Liver (tissue), 8 donors: ENCODE measurements at regions not wholly inside any gene's neighbourhood (a gene's known extent, or its start where the extent isn't known, plus 50 kb on each side); places are given as distances from the start of the nearest gene placed in this dataset.

Experiments
- DNase-seq: peaks from one replicate; pipeline ENCODE4 v3.0.0-alpha.2; 2017; ENCODE audit warnings: low spot score
- H3K27ac ChIP-seq, 2 donors: one replicate each; pipeline ENCODE4 v1.7.0; 2013; ENCODE audit warnings: inconsistent platforms in 2 of 2, low read length in 2 of 2, control low read depth in 1 of 2, low read depth in 1 of 2, mild to moderate bottlenecking in 1 of 2
- H3K27me3 ChIP-seq, 4 donors: one replicate each; pipeline versions ENCODE4 v1.6.1 to v1.7.0; 2013; ENCODE audit warnings: low read length in 3 of 4, inconsistent platforms in 1 of 4, mild to moderate bottlenecking in 1 of 4, moderate library complexity in 1 of 4; ENCODE audit not compliant: control insufficient read depth in 4 of 4, insufficient read depth in 4 of 4
- H3K36me3 ChIP-seq, 4 donors: one replicate each; pipeline versions ENCODE4 v1.6.1 to v1.7.0; 2013; ENCODE audit warnings: low read length in 3 of 4, mild to moderate bottlenecking in 3 of 4, low read depth in 1 of 4, moderate library complexity in 1 of 4; ENCODE audit not compliant: control insufficient read depth in 4 of 4, insufficient read depth in 3 of 4
- H3K4me1 ChIP-seq, 4 donors: one replicate each; pipeline versions ENCODE4 v1.6.1 to v1.7.0; 2013; ENCODE audit warnings: low read length in 3 of 4, mild to moderate bottlenecking in 3 of 4, moderate library complexity in 1 of 4; ENCODE audit not compliant: control insufficient read depth in 4 of 4, insufficient read depth in 4 of 4
- H3K4me3 ChIP-seq, 3 donors: one replicate each; pipeline versions ENCODE4 v1.6.1 to v1.7.0; 2013; ENCODE audit warnings: low read length in 3 of 3, control low read depth in 1 of 3, low read depth in 1 of 3, mild to moderate bottlenecking in 1 of 3
- H3K9ac ChIP-seq, 2 donors: one replicate each; pipeline ENCODE4 v1.7.0; 2013; ENCODE audit warnings: low read length in 2 of 2, mild to moderate bottlenecking in 2 of 2, moderate library complexity in 2 of 2, control low read depth in 1 of 2, low read depth in 1 of 2
- H3K9me3 ChIP-seq, 4 donors: one replicate each; pipeline versions ENCODE4 v1.6.1 to v1.7.0; 2013; ENCODE audit warnings: low read length in 3 of 4; ENCODE audit not compliant: control insufficient read depth in 4 of 4
- CTCF ChIP-seq: fragments of 150-350 bp; IDR thresholded peaks from 2 replicates; pipeline ENCODE4 v1.5.1; 2017; ENCODE audit warnings: improper control_type of control experiment, low read depth, low read length; ENCODE audit not compliant: missing input control
- EGR1 ChIP-seq, 2 donors: IDR thresholded peaks; 2 replicates each; pipeline ENCODE4 v1.6.1; 2016 to 2018; ENCODE audit warnings: antibody characterized with exemption in 2 of 2, low read depth in 2 of 2
- FOXA1 ChIP-seq: IDR thresholded peaks from 2 replicates; pipeline ENCODE4 v1.6.1; 2016; ENCODE audit warnings: antibody characterized with exemption
- FOXA2 ChIP-seq: IDR thresholded peaks from 2 replicates; pipeline ENCODE4 v1.6.1; 2016; ENCODE audit warnings: antibody characterized with exemption
- GABPA ChIP-seq, 2 donors: IDR thresholded peaks in 1 of 2; conservative IDR thresholded peaks in 1 of 2; 2 replicates each; pipeline ENCODE4 v1.6.1; 2016; ENCODE audit warnings: antibody characterized with exemption in 2 of 2, mild to moderate bottlenecking in 1 of 2, moderate library complexity in 1 of 2
- HNF4A ChIP-seq, 2 donors: conservative IDR thresholded peaks; 2 replicates each; pipeline ENCODE4 v1.6.1; 2016; ENCODE audit warnings: antibody characterized with exemption in 2 of 2, mild to moderate bottlenecking in 2 of 2
- HNF4G ChIP-seq: IDR thresholded peaks from 2 replicates; pipeline ENCODE4 v1.6.1; 2016; ENCODE audit warnings: antibody characterized with exemption
- JUND ChIP-seq, 2 donors: IDR thresholded peaks; 2 replicates each; pipeline ENCODE4 v1.6.1; 2016; ENCODE audit warnings: antibody characterized with exemption in 2 of 2
- MAX ChIP-seq: IDR thresholded peaks from 2 replicates; pipeline ENCODE4 v1.6.1; 2016; ENCODE audit warnings: antibody characterized with exemption
- NR2F2 ChIP-seq: IDR thresholded peaks from 2 replicates; pipeline ENCODE4 v1.6.1; 2016; ENCODE audit warnings: antibody characterized with exemption
- RAD21 ChIP-seq, 2 donors: IDR thresholded peaks; 2 replicates each; pipeline ENCODE4 v1.6.1; 2016; ENCODE audit warnings: antibody characterized with exemption in 2 of 2, mild to moderate bottlenecking in 2 of 2
- RXRA ChIP-seq, 2 donors: IDR thresholded peaks; 2 replicates each; pipeline ENCODE4 v1.6.1; 2017 to 2018; ENCODE audit warnings: antibody characterized with exemption in 2 of 2, mild to moderate bottlenecking in 1 of 2
- SP1 ChIP-seq: IDR thresholded peaks from 2 replicates; pipeline ENCODE4 v1.6.1; 2018; ENCODE audit warnings: antibody characterized with exemption, mild to moderate bottlenecking
- TAF1 ChIP-seq: conservative IDR thresholded peaks from 2 replicates; pipeline ENCODE4 v1.6.1; 2016; ENCODE audit warnings: antibody characterized with exemption, mild to moderate bottlenecking
- YY1 ChIP-seq: IDR thresholded peaks from 2 replicates; pipeline ENCODE4 v1.6.1; 2016; ENCODE audit warnings: antibody characterized with exemption, mild to moderate bottlenecking
- WGBS: extraction: QIAGEN DNeasy Blood & Tissue Kit; methylation state at CpG from one replicate; pipeline ENCODE4 v1.1.7; 2013; 5-methylcytosine and 5-hydroxymethylcytosine counted together
- TF ChIP-seq, protein P1 (sequence below): IDR thresholded peaks from 2 replicates; pipeline ENCODE4 v1.6.1; 2016; ENCODE audit warnings: antibody characterized with exemption
- TF ChIP-seq, protein P2 (sequence below): IDR thresholded peaks from 2 replicates; pipeline ENCODE4 v1.6.1; 2016; ENCODE audit warnings: antibody characterized with exemption
- TF ChIP-seq, protein P3 (sequence below): IDR thresholded peaks from 2 replicates; pipeline ENCODE4 v1.6.1; 2016; ENCODE audit warnings: antibody characterized with exemption, mild to moderate bottlenecking
- donor health status: healthy.
- donor health status: healthy.
- donor health status: healthy.
- donor health status: healthy.
- donor health status: healthy.

GRCh38 chr21:18601146-18601545 lies 197.6 kb upstream of the TMPRSS15 start (continued):
- TF ChIP-seq, protein P1, sequence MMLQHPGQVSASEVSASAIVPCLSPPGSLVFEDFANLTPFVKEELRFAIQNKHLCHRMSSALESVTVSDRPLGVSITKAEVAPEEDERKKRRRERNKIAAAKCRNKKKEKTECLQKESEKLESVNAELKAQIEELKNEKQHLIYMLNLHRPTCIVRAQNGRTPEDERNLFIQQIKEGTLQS, result no peak
- TF ChIP-seq MAX, result no peak
- TF ChIP-seq CTCF, result no peak

DNA sequence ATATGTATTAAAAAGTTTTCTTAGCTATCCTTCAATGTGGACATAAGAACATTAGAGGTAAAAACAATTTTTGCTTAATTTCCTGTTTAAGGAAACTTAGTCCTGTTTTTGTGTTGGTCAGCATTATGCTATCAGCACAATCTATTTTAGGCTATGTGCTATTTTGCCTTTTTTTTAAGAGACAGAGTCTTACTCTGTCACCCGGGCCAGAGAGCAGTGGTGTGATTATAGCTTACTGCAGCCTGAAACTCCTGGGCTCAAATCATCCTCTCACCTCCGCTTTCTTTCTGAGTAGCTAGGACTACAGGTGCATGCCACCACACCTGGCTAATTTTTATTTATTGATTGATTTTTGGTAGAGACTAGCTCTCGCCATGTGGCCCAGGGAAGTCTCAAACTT lies 199.1 kb upstream of the TMPRSS15 start:
- Histone ChIP-seq H3K36me3 (no peaks in the 10 kb centered on the region), H3K27ac (no peak overlapping the region)
- 63% methylated on average over 3 of the region's 3 CpGs for WGBS

More for the DNA sequence above, 199.1 kb upstream of the TMPRSS15 start:
- no peak for TF ChIP-seq HNF4A (conservative IDR thresholded peaks at IDR 0.05)
- no peak for TF ChIP-seq CTCF
- TF ChIP-seq NR2F2, result no peak
- no peak for TF ChIP-seq FOXA1
- TF ChIP-seq SP1, result no peak
- no peak for TF ChIP-seq GABPA (IDR thresholded peaks at IDR 0.05 in 1 of 2, conservative IDR thresholded peaks at IDR 0.05 in 1 of 2)
- TF ChIP-seq, protein P2, sequence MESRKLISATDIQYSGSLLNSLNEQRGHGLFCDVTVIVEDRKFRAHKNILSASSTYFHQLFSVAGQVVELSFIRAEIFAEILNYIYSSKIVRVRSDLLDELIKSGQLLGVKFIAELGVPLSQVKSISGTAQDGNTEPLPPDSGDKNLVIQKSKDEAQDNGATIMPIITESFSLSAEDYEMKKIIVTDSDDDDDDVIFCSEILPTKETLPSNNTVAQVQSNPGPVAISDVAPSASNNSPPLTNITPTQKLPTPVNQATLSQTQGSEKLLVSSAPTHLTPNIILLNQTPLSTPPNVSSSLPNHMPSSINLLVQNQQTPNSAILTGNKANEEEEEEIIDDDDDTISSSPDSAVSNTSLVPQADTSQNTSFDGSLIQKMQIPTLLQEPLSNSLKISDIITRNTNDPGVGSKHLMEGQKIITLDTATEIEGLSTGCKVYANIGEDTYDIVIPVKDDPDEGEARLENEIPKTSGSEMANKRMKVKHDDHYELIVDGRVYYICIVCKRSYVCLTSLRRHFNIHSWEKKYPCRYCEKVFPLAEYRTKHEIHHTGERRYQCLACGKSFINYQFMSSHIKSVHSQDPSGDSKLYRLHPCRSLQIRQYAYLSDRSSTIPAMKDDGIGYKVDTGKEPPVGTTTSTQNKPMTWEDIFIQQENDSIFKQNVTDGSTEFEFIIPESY, result no peak
- TF ChIP-seq, protein P1, result no peak
- TF ChIP-seq YY1, result no peak
- TF ChIP-seq RAD21 (IDR thresholded peaks at IDR 0.05), result no peak
- no peak for TF ChIP-seq RXRA (IDR thresholded peaks at IDR 0.05)
- no peak for TF ChIP-seq EGR1 (IDR thresholded peaks at IDR 0.05; ENCODE audit: low read depth in 2 of 2)
- no peak for TF ChIP-seq JUND (IDR thresholded peaks at IDR 0.05)
- no peak for TF ChIP-seq HNF4G
- no peak for TF ChIP-seq FOXA2
- TF ChIP-seq, protein P3, sequence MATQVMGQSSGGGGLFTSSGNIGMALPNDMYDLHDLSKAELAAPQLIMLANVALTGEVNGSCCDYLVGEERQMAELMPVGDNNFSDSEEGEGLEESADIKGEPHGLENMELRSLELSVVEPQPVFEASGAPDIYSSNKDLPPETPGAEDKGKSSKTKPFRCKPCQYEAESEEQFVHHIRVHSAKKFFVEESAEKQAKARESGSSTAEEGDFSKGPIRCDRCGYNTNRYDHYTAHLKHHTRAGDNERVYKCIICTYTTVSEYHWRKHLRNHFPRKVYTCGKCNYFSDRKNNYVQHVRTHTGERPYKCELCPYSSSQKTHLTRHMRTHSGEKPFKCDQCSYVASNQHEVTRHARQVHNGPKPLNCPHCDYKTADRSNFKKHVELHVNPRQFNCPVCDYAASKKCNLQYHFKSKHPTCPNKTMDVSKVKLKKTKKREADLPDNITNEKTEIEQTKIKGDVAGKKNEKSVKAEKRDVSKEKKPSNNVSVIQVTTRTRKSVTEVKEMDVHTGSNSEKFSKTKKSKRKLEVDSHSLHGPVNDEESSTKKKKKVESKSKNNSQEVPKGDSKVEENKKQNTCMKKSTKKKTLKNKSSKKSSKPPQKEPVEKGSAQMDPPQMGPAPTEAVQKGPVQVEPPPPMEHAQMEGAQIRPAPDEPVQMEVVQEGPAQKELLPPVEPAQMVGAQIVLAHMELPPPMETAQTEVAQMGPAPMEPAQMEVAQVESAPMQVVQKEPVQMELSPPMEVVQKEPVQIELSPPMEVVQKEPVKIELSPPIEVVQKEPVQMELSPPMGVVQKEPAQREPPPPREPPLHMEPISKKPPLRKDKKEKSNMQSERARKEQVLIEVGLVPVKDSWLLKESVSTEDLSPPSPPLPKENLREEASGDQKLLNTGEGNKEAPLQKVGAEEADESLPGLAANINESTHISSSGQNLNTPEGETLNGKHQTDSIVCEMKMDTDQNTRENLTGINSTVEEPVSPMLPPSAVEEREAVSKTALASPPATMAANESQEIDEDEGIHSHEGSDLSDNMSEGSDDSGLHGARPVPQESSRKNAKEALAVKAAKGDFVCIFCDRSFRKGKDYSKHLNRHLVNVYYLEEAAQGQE, result no peak
- TF ChIP-seq TAF1, result no peak
- TF ChIP-seq MAX, result no peak
- H3K9me3 ChIP-seq, result no peaks in the 10 kb centered on the region
- DNase-seq, result no peak
- H3K4me1 ChIP-seq, result no peaks in the 10 kb centered on the region
- no peaks in the 10 kb centered on the region for H3K27me3 ChIP-seq
- H3K4me3 ChIP-seq, result no peak overlapping the region
- no peak overlapping the region for H3K9ac ChIP-seq
